HS-5 (cell line): ENCODE measurements at regions not wholly inside any gene's neighbourhood (a gene's known extent, or its start where the extent isn't known, plus 50 kb on each side); places are given as distances from the start of the nearest gene placed in this dataset.

Experiments used
- DNase-seq: peaks from one replicate; pipeline ENCODE4 v3.0.0-alpha.2; 2012; ENCODE audit warnings: low read depth

DNA sequence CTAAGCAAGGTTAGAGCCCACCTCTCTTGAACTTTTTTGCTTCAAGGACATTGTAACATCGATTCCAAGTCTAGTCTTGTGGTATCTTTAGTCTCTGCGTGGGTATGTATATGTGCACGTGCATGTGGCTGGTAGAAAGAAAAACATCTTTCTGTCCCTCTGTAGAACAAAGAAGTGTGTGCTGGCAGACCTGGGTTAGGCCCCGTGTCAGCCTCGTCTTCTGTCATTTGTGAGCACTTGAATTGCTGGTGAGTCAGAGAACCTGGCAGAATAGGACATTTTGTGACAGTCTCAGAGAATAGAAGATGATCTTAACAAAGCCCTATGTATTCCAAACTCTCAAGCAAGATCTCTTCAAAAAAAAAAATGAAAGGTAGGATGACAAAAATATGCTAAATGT lies 102.2 kb upstream of the ATP10A start:
- no peak for DNase-seq

DNA sequence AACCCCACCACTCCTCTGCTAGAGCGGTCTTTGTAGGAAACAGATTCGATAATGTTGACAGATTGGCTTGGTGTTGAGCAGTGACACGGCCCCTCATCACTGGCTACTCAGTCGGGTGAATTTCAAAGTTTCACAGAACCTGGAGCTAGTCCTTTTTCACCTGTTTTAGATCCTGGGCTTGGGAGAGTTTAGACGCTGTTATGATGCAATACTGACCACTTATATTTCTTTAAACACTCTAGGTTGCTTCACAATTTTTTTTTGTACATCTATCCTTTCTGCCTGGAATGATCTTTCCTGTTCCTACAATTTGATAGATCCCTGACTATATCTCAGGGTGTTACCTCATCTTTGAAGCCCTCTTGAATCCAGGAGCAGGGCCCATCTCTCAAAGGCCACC lies 97.1 kb upstream of the ATP10A start:
- DNase-seq = no peak

DNA sequence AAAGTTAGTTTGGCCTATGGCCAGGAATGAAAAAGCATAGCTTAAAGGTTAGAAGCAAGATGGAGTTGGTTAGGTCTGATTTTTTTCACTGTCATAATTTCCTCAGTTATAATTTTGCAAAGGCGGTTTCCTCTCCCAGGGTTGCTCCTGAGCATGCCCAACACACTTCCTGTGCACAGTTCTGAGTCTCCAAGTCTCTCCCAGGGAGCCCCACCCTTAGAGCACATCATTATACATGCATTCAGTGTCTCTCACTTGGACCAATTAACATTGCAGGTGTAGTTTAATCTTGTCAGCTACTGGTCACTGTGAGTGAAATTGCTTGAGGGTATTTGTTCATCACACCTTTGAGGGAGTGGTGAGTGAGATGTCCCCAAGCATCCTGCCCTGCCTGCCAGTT lies 96.0 kb upstream of the ATP10A start:
- DNase-seq = no peak

DNA sequence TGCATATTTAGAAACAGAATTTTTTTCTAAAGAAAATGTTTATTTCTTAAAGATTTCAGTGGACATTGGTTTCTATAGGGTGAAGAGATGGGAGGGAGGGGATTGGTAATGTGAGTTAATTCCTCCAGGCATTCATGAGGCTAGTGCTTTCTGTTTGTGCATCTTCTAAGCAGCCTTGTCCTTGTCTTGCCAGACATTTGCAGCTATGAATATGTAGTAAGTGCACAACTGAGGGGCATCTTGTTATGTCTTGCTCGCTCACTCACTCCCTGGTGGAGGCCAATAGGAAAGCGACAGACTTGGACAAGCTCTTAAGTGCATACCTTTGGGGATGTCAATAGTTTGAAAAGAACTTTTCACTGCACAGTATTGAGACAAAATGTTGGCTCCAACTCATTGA lies 92.5 kb upstream of the ATP10A start:
- DNase-seq = no peak

DNA sequence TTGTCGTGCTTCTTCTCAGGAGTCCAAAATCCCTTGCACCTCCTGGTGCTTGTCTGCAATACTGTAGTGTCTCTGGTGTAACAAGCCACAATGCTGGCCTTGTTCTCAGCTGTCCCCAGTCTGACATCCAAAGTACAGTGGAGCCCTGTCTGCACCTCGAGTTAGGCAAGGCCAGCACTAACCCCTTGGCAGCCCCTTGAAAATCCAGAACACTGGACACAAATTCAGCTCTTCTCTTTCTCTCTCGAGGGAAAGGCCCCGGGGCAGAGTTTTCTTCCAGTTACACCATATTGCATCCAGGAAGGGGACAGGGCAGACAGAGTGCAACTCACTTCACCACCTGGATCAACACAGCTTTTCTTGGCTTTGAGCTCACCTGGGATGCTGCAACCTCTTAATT lies 91.3 kb upstream of the ATP10A start:
- no peak for DNase-seq

DNA sequence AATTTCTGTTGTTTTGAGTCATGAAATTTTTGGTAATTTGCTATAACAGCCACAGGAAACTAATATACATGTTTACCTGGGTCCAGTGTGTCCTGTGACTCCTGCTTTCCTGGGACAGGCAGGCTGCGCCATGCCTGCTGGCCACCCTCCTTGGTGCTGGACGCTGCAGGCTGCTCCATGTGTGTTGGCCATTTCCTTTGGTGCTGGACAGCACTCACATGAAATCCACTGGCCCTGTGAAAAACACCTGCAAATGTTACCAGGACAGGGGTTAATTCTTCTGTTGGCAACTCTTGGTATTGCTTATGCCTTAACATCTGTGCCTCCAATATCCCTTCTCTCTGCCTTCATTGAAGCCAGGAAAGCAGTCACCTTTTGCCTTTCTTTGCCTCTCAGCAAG lies 86.9 kb upstream of the ATP10A start:
- DNase-seq = no peak

DNA sequence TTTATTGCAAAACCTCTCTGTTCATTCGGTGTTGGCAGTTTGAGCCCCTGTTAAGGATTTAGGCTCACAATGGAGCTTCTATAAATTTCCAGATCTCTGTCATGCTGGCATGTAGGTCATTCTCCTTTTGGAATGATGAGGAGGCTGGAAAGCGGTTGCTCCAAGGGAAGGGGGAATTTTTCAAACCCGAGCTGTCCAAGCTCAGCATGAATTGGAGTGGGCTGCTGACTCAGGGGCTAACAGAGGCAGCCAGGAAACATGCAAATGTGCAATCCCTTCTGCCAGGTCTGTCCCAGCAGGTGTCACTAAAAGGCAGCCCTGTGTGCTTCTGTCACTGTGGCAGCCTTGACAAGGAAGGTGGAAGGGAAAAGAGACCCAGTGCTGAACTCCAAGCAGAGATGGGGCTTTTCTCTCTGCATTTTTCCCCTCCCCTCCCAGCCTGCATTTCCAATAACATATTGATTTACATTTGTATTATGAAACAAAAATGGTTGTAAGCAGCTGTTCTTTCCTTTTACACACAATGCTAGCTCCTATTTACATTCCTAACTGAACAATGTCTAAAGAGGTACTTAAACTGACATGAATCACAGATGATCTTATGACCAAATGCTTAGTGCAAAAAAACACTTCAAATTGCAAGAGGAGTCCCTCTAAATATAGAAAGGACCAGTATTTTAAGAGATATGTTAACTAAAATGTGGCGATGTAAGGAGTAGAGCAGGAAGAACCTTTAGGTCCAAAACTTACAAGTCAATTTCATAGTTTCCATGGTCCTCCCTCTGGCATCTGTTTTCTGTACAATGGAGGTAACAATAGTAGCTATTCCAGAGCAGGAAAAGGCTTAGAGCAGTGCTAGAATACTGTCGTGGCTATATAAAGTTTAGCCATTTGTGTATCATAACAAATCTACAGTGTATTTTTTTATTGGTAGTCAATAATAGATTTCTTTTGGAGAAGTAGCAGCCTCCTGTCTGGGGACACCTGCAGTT lies 84.5 kb upstream of the ATP10A start:
- DNase-seq = no peak

DNA sequence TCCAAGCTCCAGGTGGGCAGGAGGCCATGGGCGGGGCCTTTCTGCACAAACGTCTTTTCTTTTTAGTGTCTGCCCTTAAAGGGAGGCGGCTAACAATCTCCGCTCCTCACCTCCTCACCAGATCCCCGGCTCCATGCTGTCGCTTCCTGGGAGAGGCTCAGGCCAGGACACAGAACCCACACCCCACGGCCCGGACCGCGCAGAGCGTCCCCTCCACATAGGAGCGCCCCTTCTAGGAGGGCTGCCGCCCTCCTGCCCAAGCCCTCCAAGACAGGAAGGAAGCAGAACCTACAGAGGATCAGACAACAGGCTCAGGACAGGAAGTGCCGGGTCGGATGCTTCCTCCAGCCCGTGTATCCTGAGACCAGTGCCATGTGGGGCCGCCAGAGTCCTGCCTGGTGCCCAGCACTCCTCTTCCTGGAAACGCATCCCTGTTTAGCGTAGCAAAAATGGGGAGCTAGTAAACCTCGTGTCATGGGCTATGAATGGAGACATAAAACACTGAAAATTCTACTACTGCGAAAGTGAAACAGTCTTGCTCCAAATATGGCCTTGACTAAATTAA lies 83.2 kb upstream of the ATP10A start:
- DNase-seq = no peak

DNA sequence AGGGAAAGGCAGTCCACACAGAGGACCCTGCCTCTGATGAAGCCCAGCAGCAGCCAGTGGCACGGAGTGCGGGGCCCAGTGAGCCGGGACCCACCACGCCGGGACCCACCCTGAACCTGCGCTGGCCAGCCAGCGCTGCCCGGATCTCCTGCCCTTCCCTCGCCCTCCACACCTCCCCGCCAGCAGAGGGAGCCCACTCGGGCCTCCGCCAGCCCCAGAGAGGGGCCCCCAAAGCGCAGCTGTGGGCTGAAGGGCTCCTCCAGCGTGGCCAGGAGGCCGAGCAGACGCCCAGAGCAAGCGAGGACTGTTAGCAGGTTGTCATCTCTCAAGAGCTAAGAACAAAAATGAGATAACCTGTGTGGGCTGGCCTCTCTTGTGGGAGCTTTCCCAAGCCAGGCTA lies 81.3 kb upstream of the ATP10A start:
- no peak for DNase-seq

DNA sequence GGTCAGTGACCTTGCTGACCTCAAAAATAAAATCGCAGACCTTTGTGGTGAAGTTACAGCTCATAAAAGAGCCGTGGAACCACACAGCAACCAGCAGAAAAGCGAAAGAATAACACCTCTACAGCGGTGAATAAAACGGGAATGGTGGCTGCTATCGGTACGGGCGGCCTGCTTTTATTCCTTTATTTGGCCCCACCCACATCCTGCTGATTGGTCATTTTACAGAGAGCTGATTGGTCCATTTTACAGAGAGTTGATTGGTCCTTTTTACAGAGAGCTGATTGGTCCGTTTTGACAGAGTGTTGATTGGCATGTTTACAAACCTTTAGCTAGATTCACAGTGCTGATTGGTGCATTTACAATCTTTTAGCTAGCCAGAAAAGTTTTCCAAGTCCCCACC lies 80.7 kb upstream of the ATP10A start:
- DNase-seq = no peak

DNA sequence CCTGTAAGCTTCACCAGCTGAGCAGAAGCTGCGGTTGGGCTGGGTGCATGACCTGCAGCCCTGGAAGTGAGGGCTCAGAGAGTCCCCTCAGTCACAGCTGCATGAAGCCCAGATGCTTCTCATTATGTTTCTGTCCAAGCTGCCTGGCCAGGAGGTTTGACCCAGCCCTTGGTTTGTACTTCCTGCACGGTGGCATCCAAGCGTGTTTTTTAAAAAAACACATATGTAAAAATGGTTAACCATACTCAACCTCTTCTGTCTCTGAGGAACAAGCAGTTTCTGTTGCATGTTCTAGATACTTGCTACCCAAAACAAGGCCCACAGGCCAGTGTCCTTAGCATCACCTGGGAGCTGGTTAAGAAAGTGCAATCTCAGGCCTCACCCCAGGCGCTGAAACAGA lies 76.0 kb upstream of the ATP10A start:
- no peak for DNase-seq

DNA sequence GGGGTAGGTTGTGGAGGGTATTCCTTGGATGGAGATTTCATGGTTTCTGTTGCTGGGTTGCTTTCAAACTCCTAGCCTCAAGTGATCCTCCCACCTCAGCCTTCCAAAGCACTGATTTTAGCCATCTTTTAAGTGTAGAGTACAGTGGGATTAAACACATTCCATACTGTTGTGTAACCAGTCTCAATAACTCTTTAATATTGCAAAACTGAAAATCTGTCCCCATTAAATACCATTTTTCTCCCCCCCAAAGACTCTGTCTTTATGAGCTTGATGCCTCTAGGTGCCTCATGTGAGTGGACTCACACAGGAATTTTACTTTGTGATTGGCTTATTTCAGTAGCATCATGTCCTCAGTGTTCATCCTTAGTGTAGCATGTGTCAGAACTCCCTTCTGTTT lies 74.7 kb upstream of the ATP10A start:
- no peak for DNase-seq

DNA sequence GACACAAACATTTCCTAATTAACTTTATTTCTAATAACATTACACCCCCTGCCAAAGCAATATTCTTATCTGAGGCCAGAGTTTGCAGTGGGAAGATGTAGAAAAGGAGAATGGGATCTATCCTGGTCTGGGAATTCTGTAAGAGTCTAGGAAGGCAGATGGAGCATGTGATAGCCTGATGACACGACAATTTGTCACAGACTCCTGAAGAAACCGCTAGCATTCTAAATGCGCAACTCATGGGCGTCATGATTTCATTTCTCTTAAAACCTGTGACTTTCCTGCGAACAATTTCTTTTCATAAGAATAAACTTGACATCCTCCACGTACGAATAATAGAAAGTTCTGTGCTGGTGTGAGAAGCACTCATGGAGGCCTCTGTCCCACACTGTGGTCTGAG lies 72.9 kb upstream of the ATP10A start:
- no peak for DNase-seq

DNA sequence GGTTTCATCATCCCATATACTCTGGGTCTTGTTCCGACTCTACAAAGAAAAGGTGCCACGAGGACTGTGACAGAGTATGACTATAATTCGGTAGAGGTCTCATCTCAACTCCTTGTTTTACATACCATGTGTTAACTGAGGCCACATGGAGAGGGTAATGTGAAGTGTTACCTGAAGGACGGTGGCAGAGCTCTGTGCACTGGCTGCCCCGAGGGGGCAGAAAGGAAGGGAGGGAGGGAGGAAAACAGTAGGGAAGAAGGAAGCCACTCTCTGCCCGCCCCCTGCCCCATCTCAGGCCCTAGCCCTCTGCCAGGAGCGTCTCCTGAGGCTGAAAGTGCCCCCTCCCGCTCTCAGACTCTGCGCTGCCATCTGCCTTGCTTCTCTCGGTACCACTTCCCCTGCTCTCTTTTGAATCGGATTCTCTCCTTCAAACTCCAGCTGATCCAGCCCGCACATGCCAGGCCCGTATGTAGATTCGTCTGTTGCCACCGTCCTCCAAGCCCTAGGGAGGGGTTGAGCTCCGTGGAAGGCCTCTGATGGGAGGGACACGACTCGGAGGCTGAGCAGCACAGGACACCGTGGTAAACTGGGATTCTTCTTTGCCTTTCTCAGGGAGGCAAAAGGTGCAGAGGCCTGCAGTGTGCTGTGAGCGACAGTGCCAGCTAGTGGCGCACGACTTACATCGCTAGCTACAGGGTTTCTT lies 70.5 kb upstream of the ATP10A start:
- peak; percentile 24 for DNase-seq

DNA sequence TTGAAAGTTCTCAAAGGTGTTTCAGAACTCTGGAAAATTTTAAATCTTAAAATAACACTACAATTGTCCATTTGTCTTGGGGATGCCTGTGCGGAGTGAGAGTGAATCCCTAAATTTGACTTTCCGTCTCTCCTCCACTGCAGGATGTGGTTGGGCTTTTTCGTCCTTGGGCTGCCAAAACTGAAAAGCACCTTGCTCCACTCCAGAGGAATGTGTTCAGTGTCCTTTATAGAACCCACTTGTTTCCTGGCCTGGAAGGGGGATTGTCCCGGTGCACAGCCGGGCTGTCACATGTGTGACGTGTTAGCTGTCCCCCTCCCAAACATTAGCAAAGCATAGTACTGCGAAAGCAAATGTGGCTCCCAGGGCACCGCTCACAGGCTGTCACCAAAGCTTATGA lies 69.6 kb upstream of the ATP10A start:
- no peak for DNase-seq

DNA sequence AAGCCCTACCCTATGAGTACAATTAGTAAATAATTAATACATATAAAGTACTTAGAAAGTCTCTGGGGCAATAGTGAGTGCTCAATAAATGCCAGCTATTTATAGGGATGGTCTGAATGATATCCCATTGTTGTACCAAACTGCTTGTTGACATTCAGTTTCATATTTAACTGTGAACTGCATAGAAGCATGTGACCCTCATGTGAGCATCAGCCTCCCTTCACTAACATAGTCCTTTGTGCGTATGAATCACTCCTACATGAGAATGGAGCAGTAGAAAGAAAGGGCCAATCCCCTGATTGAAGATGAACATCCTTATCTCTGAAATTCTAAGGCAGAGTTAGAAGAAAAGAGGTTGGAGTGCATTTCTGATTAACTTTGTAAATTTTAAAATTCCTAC lies 68.7 kb upstream of the ATP10A start:
- DNase-seq = no peak

DNA sequence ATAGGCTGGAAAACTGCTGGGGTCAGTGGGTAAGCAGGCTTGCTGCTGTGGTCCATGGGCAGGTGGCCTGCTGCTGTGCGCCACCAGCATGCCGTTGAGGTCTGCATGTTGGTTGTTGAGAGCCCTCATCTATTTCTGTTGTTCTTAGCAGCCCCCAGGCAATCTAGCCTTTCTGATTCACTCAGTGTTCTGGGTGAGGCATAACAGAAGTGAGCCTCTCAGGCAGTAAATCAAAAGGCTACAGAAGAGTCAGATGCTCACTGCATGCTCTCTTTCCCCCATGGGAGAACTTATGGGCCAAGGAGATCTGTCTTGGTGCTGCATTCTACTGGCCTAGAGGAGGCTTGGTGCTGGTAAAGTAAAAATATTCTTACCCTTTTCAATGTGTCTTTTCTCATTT lies 67.8 kb upstream of the ATP10A start:
- no peak for DNase-seq
